GM19455 (cell line): ENCODE measurements at regions not wholly inside any gene's neighbourhood (a gene's known extent, or its start where the extent isn't known, plus 50 kb on each side); places are given as distances from the start of the nearest gene placed in this dataset.

Source experiments
- ATAC-seq: cut with Tn5 transposase; IDR thresholded peaks from one replicate; pipeline ENCODE4 v1.9.1; 2021; ENCODE audit not compliant: unreplicated experiment

- no peak for ATAC-seq
Observed at GRCh38 chr7:115883629-115884028, 146.9 kb downstream of the TFEC start.

- no peak for ATAC-seq
Observed at GRCh38 chr7:115881476-115881875, 149.1 kb downstream of the TFEC start.

GRCh38 chr7:115879171-115879570 lies 151.4 kb downstream of the TFEC start:
- no peak for ATAC-seq

GRCh38 chr7:115869801-115870200 lies 160.8 kb downstream of the TFEC start:
- no peak for ATAC-seq

GRCh38 chr7:115869190-115869589 lies 161.4 kb downstream of the TFEC start:
- ATAC-seq, result no peak

GRCh38 chr7:115868369-115868768 lies 162.2 kb downstream of the TFEC start:
- ATAC-seq, result no peak

- no peak for ATAC-seq
Observed at GRCh38 chr7:115864082-115864481, 166.5 kb downstream of the TFEC start.

- ATAC-seq, result peak; percentile 66
Observed at GRCh38 chr7:115851291-115851690, 179.3 kb downstream of the TFEC start.

GRCh38 chr7:115850774-115851173 lies 179.8 kb downstream of the TFEC start:
- ATAC-seq, result no peak

GRCh38 chr7:115844857-115845256 lies 185.7 kb downstream of the TFEC start:
- no peak for ATAC-seq

GRCh38 chr7:115840702-115841101 lies 189.9 kb downstream of the TFEC start:
- no peak for ATAC-seq

- no peak for ATAC-seq
Observed at GRCh38 chr7:115838829-115839228, 191.7 kb downstream of the TFEC start.

- ATAC-seq, result no peak
Observed at GRCh38 chr7:115831371-115831770, 199.2 kb downstream of the TFEC start.

- ATAC-seq, result peak; percentile 66
Observed at GRCh38 chr7:115827305-115828045, 203.1 kb downstream of the TFEC start.

GRCh38 chr7:115825456-115826115 lies 205.0 kb downstream of the TFEC start:
- no peak for ATAC-seq

- ATAC-seq, result no peak
Observed at GRCh38 chr7:115822801-115823200, 207.8 kb downstream of the TFEC start.

- no peak for ATAC-seq
Observed at GRCh38 chr7:115822380-115822779, 208.2 kb downstream of the TFEC start.

- no peak for ATAC-seq
Observed at GRCh38 chr7:115816318-115816974, 214.1 kb downstream of the TFEC start.

- ATAC-seq, result no peak
Observed at GRCh38 chr7:115812794-115813193, 217.8 kb downstream of the TFEC start.

- ATAC-seq, result no peak
Observed at GRCh38 chr7:115805458-115805857, 225.1 kb downstream of the TFEC start.

- no peak for ATAC-seq
Observed at GRCh38 chr7:115802415-115802814, 228.1 kb downstream of the TFEC start.

GRCh38 chr7:115799430-115799829 lies 231.1 kb downstream of the TFEC start:
- no peak for ATAC-seq
